ENCODE measurements at regions not wholly inside any gene's neighbourhood (a gene's known extent, or its start where the extent isn't known, plus 50 kb on each side); places are given as distances from the start of the nearest gene placed in this dataset.

DNA sequence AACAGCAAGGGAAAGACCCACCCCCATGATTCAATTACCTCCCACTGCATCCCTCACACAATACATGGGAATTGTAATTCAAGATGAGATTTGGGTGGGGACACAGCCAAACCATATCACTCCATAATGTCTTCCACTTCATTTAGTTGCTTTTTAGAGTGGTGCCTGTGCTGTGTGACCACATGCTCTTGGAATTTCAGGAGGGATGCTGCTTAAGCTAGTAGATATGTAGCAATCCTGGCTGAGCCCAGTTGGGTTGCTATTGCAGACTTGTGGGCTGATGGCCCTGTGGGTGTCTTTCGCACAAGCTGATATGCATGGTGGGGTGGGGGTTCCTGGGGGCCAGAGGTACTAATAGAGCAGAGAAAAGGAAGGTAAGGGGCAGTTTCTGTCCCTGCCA, 160.4 kb upstream of the SYT6 start:
- TF ChIP-seq, protein P1, sequence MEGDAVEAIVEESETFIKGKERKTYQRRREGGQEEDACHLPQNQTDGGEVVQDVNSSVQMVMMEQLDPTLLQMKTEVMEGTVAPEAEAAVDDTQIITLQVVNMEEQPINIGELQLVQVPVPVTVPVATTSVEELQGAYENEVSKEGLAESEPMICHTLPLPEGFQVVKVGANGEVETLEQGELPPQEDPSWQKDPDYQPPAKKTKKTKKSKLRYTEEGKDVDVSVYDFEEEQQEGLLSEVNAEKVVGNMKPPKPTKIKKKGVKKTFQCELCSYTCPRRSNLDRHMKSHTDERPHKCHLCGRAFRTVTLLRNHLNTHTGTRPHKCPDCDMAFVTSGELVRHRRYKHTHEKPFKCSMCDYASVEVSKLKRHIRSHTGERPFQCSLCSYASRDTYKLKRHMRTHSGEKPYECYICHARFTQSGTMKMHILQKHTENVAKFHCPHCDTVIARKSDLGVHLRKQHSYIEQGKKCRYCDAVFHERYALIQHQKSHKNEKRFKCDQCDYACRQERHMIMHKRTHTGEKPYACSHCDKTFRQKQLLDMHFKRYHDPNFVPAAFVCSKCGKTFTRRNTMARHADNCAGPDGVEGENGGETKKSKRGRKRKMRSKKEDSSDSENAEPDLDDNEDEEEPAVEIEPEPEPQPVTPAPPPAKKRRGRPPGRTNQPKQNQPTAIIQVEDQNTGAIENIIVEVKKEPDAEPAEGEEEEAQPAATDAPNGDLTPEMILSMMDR (IDR thresholded peaks at IDR 0.05; ENCODE audit: poor library complexity, severe bottlenecking) = no peak
- TF ChIP-seq EP300 (conservative IDR thresholded peaks at IDR 0.05; ENCODE audit: poor library complexity, severe bottlenecking) (no peak), POLR2AphosphoS5 (IDR thresholded peaks at IDR 0.05) (no peak), EZH2 (IDR thresholded peaks at IDR 0.05; ENCODE audit: borderline replicate concordance, insufficient read depth, low read length, poor library complexity, severe bottlenecking) (no peak), MXI1 (conservative IDR thresholded peaks at IDR 0.05; ENCODE audit: poor library complexity, severe bottlenecking) (no peak), SMC3 (conservative IDR thresholded peaks at IDR 0.05; ENCODE audit: poor library complexity) (no peak)
- TF ChIP-seq, protein P2, sequence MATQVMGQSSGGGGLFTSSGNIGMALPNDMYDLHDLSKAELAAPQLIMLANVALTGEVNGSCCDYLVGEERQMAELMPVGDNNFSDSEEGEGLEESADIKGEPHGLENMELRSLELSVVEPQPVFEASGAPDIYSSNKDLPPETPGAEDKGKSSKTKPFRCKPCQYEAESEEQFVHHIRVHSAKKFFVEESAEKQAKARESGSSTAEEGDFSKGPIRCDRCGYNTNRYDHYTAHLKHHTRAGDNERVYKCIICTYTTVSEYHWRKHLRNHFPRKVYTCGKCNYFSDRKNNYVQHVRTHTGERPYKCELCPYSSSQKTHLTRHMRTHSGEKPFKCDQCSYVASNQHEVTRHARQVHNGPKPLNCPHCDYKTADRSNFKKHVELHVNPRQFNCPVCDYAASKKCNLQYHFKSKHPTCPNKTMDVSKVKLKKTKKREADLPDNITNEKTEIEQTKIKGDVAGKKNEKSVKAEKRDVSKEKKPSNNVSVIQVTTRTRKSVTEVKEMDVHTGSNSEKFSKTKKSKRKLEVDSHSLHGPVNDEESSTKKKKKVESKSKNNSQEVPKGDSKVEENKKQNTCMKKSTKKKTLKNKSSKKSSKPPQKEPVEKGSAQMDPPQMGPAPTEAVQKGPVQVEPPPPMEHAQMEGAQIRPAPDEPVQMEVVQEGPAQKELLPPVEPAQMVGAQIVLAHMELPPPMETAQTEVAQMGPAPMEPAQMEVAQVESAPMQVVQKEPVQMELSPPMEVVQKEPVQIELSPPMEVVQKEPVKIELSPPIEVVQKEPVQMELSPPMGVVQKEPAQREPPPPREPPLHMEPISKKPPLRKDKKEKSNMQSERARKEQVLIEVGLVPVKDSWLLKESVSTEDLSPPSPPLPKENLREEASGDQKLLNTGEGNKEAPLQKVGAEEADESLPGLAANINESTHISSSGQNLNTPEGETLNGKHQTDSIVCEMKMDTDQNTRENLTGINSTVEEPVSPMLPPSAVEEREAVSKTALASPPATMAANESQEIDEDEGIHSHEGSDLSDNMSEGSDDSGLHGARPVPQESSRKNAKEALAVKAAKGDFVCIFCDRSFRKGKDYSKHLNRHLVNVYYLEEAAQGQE (IDR thresholded peaks at IDR 0.05; ENCODE audit: borderline replicate concordance) = no peak
